Hematopoietic multipotent progenitor cell (in vitro differentiated cells): ENCODE measurements at regions not wholly inside any gene's neighbourhood (a gene's known extent, or its start where the extent isn't known, plus 50 kb on each side); places are given as distances from the start of the nearest gene placed in this dataset. TPM values are rescaled to one million over a fixed set of nuclear protein-coding genes. Genes with fewer than 3 reads are reported as not detected.

ENCODE experiments used
- DNase-seq, 3 donors: peaks; one replicate each; pipeline ENCODE4 v3.0.0-alpha.2; 2011 to 2015; ENCODE audit warnings: low read depth in 2 of 3, low spot score in 2 of 3
- small RNA-seq: library from RNA; depleted of rRNA; stranded (forward); fragments of <200 nt; gene quantifications from one replicate; pipeline ENCODE3, GENCODE V24; 2012

- DNase-seq: no peak
Observed at GRCh38 chr6:79307321-79308036, 73.0 kb upstream of the HMGN3 start.

GRCh38 chr6:79305020-79305419 is 70.5 kb upstream of the HMGN3 start:
- DNase-seq: no peak

GRCh38 chr6:79302341-79302740 is 67.9 kb upstream of the HMGN3 start:
- DNase-seq: no peak

GRCh38 chr6:79301290-79301689 is 66.8 kb upstream of the HMGN3 start:
- no peak for DNase-seq

- DNase-seq: no peak
Observed at GRCh38 chr6:79296211-79296610, 61.7 kb upstream of the HMGN3 start.

Small RNAs in the stretch of these regions (small RNA-seq; reads per million reads assigned to genes)
- gene AL078601.1: not detected
- not detected for gene RF00019
